HG03066 (cell line): ENCODE measurements at regions not wholly inside any gene's neighbourhood (a gene's known extent, or its start where the extent isn't known, plus 50 kb on each side); places are given as distances from the start of the nearest gene placed in this dataset.
A peak's percentile ranks its signal among the peaks of the same experiment; 100 is the strongest.
"Not testable (repeated sequence)": the region's sequence is repeated elsewhere in the genome, so short reads cannot be mapped to it uniquely, and the experiment has no call there.

Source experiments
- ATAC-seq: cut with Tn5 transposase; IDR thresholded peaks from one replicate; pipeline ENCODE4 v1.9.1; 2021; ENCODE audit warnings: low read depth; ENCODE audit not compliant: unreplicated experiment

DNA sequence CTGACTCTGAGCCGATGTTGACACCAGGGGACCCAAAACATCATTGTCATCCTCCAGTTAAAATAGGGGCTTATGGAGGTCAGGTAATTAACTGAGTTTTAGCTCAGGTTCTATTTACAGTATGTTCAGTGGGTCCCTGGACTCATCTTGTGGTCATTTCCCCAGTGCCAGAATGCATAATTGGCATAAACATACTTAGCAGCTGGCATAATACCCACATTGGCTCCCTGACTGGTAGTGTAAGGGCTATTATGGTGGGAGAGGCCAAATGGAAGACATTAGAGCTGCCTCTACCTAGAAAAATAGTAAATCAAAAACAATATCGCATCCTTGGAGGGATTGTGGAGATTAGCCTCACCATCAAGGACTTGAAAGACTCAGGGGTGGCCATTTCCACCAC lies 350.9 kb downstream of the C12orf75 start:
- ATAC-seq: no peak

DNA sequence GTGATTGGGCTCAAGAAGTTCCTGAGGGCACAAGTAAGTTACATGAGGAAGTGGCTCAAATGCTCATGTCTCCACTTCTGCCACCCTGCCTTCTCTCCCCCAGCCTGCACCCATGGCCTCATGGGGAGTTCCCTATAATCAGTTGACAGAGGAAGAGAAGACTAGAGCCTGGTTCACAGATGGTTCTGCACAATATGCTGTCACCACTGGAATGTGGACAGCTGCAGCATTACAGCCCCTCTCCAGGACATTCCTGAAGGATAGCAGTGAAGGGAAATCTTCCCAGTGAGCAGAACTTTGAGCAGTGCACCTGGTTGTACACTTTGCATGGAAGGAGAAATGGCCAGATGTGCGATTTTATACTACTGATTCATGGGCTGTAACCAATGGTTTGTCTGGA lies 352.3 kb downstream of the C12orf75 start:
- ATAC-seq: not testable (repeated sequence)

DNA sequence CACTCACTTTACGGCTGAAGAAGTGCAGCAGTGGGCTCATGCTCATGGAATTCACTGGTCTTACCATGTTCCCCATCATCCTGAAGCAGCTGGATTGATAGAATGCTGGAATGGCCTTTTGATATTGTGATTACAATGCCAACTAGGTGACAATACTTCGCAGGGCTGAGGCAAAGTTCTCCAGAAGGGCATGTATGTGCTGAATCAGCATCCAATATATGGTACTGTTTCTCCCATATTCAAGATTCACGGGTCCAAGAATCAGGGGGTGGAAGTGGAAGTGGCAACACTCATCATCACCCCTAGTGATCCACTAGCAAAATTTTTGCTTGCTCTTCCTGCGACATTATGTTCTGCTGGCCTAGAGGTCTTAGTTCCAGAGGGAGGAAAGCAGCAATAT lies 353.3 kb downstream of the C12orf75 start:
- not testable (repeated sequence) for ATAC-seq

DNA sequence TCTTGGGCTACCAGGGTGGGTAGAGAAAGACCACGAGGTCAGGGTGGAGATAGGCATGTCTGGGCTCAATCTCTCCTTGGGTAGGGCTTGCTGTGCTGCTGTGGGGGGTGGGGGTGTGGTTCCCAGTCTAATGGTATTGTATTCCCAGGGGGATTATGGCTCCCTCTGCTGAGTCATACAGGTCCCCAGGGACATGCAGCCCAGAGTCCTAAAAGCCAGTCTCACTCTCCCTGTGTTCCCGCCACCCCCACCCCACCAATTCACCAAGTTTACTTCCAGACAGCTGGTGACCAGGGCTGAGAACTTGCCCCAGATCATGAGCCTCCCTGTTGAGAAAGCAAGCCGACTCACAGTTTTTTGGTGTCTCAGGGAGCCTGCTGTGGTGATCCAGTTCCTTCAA lies 367.6 kb downstream of the C12orf75 start:
- no peak for ATAC-seq

DNA sequence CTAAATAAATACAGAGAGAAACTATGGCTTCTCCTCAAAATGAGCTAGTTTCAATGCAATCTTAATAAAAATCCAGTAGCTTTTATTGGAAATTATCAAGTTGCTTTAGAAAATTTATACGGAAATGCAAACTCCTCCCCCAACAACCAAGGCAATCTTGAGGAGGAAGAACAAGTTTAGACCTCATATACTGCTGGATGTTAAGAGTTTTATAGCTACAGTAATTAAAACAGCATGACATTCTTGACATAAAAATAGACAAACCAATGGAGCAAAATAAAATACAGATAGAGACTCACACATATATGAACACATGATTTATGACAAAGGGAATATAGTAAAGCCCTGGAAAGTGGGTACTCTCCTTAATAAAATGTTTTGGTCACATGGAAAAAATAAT lies 368.7 kb downstream of the C12orf75 start:
- ATAC-seq: no peak

DNA sequence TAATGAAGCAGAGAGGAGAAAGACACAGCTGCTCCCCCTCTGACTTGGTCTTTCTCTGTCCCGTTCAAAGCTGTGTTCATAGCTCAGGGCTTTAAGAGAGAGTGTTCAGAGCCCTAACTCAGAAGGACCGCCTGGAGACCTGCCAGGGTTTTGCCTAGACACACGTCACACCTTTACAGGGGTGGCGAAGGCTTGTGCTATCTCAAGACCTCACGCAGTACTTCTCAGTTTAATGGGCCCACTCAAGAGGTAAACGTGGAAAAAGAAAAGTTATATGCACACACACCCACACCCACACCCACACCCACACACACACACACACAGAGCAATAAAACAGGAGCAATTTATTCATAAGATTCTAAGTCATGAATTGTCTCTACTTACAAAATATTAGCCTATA lies 374.3 kb downstream of the C12orf75 start:
- no peak for ATAC-seq

DNA sequence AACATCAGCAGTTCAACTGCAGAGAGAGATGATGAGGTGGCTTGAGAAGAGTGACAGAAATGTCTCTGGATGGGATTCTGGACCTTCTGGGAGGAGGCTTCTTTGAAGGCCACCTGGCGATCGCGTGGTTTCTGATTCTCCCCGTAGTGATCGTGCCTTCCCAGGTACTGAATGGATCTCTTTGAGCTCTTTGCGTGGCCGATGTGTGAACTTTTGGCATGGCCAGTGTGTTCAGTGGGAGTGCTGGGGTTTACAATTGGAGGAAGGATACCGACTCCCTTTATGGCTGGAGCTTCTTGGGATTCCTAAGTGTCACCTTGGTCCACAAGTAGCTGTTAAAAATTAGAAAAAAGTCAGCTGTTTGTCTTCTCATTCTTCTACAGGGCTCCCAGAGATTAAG lies 374.7 kb downstream of the C12orf75 start:
- no peak for ATAC-seq

DNA sequence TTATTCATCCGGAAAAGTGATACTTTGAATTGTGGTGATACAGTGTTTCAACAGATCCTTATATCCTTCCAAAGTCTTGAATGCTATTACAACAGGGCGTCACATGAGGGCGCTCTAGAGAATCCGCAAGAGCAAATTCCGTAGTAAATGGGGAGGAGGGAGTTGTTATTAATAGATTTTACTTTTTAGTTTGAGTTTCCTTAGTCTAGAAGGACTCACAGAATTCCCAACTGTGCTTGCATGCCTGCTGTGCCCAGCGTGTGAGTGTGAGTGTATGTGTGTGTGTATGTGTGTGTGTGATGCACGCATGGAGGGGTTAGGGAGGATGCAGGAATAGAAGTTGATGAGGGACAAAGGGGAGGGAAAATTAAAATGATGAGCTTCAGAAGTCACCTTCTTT lies 375.3 kb downstream of the C12orf75 start:
- no peak for ATAC-seq

DNA sequence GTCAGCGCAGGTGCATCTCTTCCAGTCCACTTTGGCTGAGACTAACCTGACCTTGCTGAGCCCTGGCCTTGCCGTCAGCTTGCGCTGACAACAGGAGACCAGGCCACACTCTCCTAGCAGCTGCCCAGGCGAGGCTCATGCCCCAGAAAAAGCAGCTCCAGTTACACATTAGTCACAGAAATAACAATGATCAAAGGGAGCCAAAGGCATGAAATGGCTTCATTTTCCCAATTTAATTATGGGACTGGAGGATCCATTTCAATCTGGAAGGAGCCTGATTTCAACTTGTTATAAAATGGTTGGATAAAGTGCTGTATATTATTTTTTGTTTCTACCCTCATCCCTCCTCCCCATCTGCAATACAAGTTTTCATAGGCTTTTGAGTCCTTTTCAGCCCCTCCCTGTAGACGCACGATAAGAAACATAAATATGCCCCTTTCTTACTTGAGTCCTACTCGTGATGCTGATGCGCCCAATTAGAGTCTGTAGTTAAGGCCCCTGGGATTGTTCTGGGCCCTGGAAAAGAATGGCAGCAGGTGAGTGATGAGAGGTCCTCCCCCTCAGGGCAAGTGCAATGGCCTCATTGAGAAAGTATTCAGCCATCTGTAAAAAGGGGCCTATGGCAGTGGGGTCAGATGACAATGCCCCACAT lies 376.0 kb downstream of the C12orf75 start:
- no peak for ATAC-seq

DNA sequence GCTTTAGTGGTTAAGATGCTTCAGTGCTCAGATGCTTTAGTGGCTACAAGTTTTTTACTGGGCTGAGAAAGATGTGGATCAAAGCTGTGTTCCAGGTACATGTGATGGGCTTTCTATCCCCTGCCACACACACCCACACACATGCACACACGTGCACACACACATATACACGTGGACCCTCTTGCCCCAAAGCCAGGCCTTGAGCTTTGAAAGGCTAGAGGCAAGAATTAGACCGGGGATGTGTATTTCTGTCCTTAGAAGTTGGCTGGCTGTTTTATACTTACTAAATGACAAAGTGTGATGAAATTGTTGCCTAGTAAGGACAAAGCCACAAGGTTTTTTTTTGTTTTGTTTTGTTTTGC lies 376.5 kb downstream of the C12orf75 start:
- ATAC-seq: no peak

DNA sequence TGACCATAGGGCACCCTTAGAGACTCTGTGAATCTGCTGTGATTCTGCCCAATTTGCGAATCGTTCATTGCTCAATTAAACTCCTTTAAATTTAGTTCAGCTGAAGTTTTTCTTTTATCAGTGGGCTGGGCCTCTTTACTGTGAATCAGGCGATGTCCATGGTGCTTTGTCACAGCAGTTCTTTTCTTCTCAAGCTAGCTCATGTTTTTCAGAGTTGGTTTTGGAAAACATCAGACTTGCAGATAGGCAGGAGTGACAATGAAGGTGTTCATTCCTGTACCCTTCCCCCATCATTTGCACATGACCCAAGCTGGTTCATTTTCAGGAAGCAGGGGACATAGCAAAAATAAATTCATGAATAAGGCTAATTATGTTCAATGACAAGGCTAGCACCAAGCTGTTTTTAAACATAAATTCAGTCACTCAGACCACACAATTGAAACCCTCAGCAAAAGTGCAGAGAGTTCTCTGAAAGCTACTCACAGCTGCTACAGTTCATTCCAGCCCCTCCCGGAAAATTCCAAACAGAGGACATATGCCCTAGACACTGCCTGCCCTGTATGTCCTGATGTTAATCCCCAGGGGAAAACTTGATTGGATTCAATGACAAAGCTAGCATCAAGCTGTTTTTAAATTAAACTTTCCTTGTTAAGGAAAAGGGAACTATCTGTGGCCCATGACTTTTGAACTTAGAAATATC lies 383.3 kb downstream of the C12orf75 start:
- ATAC-seq: no peak

DNA sequence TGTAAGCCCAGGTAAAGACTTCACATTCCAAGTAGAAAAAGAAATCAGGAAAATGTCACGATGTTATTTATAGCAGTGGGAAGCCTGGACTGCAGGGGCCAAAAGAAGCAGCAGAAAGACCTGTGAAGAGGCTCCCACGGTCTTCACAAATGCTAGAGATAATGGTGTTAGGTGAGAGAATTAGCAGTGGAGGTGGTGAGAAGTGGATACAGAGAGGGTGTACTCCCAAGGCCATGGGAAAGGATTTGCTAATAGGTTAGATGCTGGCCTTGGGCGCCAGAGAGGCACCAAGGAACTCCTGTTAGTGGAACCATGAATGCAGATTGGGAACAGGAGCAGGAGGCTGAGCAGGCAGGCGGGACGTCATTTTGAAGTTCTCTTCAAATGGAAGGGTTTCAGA lies 386.1 kb downstream of the C12orf75 start:
- ATAC-seq: no peak

DNA sequence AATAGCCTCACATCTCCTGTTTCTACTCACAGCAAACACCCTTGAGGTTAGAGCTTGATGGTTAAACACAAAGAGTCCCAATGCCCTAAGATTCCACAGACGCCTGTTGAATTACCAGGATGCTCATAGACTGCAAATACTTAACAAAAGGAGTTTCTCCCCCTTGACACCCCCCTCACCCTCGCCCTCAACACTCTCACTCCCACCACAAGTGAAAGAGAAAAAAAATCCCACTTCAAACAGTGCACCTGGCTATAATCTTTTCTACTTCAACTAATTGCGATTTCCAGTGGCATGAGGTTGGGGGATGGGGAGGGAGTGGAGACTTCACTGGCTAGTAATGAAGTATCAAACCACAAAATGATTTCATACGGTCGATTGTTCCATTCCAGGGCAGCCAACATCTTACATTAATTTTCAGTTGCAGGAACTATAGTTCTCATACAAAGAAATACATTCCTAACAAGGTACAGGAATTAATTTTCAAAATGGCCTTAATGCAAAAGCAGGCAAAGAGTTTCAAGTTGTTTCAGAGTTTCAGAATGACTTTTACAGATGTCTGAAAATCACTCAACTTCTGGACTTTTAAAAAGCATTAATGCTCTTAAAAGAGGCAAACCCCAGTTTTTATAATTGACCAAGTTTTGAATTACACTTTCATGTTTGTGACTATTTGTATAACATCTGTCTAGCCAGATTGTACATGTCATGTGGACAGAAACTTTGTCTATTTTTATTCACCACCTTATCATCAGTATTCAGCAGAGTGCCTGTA lies 390.7 kb downstream of the C12orf75 start:
- ATAC-seq: peak; percentile 71

DNA sequence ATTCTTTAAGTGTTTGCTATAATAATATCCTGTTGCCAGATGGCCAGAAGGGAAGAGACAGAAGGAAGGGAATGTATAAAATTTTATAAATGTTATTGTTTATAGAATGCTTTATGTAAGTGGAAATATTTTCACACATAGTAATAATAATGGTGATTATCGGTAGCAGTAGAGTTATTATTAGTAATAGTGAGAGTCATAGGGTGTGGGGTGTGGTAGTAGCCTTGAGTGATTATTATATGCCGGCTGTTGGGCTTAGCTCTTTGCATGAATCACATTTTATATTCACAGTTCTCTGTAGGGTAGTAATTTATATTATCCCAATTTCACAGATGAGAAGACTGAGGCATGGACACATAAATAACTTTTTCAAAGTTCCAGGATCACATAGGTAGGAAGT lies 391.4 kb downstream of the C12orf75 start:
- ATAC-seq: peak; percentile 20

DNA sequence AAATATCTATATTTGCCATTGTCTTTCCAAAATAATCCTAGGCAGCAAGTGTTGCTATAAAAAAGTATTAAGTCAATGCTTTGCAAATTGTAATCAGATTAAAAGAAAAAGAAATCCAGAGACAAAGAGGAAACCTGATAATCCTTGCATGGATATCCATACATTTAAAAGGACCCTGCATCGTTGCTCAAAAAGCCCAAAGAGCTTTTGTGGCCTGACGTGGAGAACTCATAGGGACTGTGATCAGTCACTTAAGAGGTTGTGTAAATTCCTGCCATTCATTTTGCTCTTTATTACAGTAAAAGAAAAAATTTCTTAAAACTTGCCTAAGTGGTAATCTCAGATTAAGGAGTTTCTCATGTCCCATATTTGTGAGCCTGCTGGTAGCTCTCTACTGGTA lies 392.6 kb downstream of the C12orf75 start:
- no peak for ATAC-seq

DNA sequence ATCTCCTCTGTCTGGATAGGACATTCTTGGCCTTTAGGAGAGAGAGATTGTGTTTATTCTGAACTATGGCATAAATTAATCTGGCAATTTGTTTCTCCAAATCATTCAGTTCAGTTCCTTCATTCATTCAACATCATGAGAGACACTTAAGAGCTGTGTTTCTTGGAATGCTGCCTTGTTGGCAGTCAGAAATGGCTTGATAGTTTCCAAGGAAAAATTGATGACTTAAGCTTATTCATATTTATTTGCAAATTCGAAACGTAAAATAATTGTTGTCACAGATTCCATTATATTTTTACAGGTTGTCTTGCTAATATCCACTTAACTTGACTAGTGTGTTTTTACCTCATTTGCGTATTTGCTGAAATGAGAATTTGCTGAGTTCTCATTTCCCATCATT lies 393.0 kb downstream of the C12orf75 start:
- no peak for ATAC-seq

DNA sequence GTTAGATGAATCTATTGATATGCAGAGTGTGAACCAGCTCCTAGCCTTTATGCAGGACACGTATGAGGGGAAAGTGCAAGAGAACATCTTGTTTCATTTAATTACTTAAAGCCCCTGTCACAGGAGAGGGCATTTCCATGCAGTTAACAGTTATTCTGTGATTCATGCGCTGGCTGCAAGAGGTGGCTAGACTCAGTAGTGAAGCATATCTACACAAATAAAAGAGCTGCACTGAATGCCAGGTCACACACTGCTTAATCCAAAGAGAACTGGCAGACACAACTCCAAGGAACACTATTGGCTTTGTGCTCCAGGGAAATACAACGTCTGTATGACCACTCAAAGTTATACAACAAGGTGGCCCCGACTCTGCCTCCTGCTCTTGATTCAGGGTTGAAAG lies 394.1 kb downstream of the C12orf75 start:
- no peak for ATAC-seq

DNA sequence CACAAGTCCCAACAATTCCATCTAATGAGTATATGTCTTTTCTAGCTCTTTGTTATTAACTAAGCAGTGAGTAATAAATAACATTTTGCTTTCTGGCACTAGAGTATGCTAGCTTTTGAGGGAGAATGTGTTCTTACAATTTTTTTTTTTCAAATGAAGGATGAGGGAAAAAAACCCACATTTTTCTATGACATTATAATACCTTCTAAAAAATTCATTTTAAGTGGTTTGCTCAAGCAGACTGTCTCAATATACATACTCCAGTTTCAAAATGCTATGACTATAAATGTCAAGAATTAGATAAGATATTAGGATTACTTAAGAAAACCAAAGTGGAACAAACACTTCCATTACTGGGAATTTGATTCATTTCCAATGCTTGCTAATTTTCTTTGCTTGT lies 394.6 kb downstream of the C12orf75 start:
- no peak for ATAC-seq

DNA sequence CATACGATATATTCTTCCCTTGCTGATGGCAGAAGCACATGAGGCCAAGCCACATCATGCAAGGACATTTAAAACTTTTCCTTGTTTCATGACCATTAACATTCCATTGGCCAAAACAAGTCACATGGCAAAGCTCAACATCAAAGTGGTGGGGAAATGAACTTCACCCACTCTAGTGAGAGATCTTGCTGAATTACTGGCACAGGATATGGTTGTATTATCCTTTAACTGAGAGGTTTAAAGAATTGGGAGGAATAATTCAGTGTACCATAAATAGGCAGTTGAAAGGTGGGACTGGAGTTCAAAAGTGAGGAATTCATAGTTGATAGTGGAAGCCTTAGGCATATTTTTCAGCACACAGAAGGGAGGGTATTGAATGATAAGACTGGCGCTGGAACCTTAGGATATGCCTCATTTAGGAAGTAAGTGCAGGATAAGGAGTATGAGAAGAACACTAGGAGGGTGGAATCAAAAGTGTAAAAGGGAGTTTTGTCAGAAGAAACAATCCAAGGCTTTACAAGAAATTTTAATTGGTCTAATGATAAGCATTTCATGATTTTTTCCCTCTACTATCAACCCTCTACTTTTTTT lies 398.8 kb downstream of the C12orf75 start:
- ATAC-seq: no peak

DNA sequence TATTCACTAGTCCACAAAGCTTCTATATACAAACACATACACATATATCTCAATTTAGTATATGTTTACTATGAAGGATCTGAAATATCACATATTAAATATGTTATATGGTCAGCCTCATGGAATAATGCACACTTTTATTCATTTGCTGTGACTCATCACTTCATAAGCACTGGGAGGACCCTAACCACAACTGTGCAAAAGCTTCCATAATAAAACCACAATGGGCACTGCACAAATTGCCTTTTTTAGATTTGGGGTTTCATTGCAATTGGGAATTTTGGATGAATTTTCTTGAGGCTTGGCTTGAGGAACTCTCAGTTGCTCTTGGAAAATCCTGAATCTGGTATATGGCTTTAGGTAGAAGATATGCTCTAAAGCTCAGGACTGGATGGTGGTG lies 399.4 kb downstream of the C12orf75 start:
- ATAC-seq: no peak

DNA sequence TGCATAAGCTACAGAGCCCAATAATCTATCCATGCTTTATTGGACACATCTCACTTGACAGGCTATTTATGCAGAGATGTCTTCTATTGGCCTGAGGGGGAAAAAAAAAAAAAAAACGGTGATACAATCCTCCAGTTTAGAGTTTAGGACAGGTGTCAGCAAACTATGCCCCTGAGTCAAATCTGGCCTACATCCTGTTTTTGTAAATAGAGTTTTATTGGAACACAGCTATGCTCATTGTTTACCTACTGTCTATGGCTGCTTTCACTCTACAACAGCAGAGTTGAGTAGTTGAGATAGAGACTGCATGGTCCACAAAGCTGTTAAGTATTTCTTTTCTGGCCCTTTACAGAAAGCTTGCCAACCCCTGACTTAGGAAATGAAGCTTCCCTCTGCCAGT lies 403.1 kb downstream of the C12orf75 start:
- ATAC-seq: no peak
